Heart right ventricle (tissue), 16 donors: ENCODE measurements at regions not wholly inside any gene's neighbourhood (a gene's known extent, or its start where the extent isn't known, plus 50 kb on each side); places are given as distances from the start of the nearest gene placed in this dataset.

Experiments used
- ATAC-seq, 8 donors: fragments of 200-7000 bp; cut with Tn5 transposase; one replicate each; pipeline ENCODE4 v1.9.1; 2020; ENCODE audit warnings: mild to moderate bottlenecking in 8 of 8, moderate library complexity in 8 of 8, moderate number of reproducible peaks in 1 of 8
- DNase-seq, 2 donors: peaks; one replicate each; pipeline ENCODE4 v3.0.0-alpha.2; 2020
- H3K27ac ChIP-seq, 10 donors: fragments of 200-600 bp; sonication (generic) in 2 of 10; one replicate each; pipeline versions ENCODE4 v1.5.0 to v1.8.0; 2020 to 2022; ENCODE audit warnings: mild to moderate bottlenecking in 3 of 10
- H3K27me3 ChIP-seq, 7 donors: fragments of 200-600 bp; one replicate each; pipeline ENCODE4 v1.8.0; 2021 to 2022; ENCODE audit warnings: mild to moderate bottlenecking in 2 of 7
- H3K36me3 ChIP-seq, 9 donors: fragments of 200-600 bp; sonication (generic) in 1 of 9; one replicate each; pipeline versions ENCODE4 v1.5.0 to v1.8.0; 2020 to 2022; ENCODE audit warnings: mild to moderate bottlenecking in 2 of 9
- H3K4me1 ChIP-seq, 9 donors: fragments of 200-600 bp; sonication (generic) in 1 of 9; one replicate each; pipeline versions ENCODE4 v1.5.0 to v1.8.0; 2020 to 2022; ENCODE audit warnings: mild to moderate bottlenecking in 4 of 9
- H3K4me3 ChIP-seq, 10 donors: fragments of 200-600 bp; sonication (generic) in 2 of 10; one replicate each; pipeline versions ENCODE4 v1.5.0 to v1.8.0; 2020 to 2022; ENCODE audit warnings: mild to moderate bottlenecking in 7 of 10, moderate library complexity in 2 of 10
- H3K9me3 ChIP-seq, 11 donors: fragments of 200-600 bp in 10 of 11; sonication (generic) in 2 of 11; one replicate each; pipeline versions ENCODE4 v1.5.0 to v1.8.0; 2013 to 2022; ENCODE audit warnings: mild to moderate bottlenecking in 2 of 11, control low read depth in 1 of 11, moderate library complexity in 1 of 11
- WGBS, 2 donors: extraction: QIAGEN DNeasy Blood & Tissue Kit; methylation state at CpG; one replicate each; pipeline ENCODE4 v1.1.7; 2013; ENCODE audit warnings: inconsistent platforms in 1 of 2; 5-methylcytosine and 5-hydroxymethylcytosine counted together
- intact Hi-C, 10 donors: fragments of 100-400 bp; cut with DNase I; formaldehyde crosslinking; loops; one replicate each; pipeline versions ENCODE4 v1.11.1 to v1.14.2; 2022
- TF ChIP-seq, protein P1 (sequence below), 9 donors: fragments of 200-600 bp; sonication (generic) in 2 of 9; IDR thresholded peaks; one replicate each; pipeline versions ENCODE4 v1.5.0 to v1.8.0; 2021 to 2022; ENCODE audit warnings: antibody characterized with exemption in 9 of 9, mild to moderate bottlenecking in 5 of 9, moderate library complexity in 1 of 9
- donor health status: Arrhythmogenic right ventricular cardiomyopathy.
- donor health status: ischemic (EF 13 %, LVEDD 7.1; RV severe dilation, severe dysfunction).
- donor health status: healthy with polysubstance abuse.
- donor health status: DM: no; HTN: yes; CAD: no.
- donor health status: DM: no; HTN: no; CAD: no.
- donor health status: ischemic (EF 25% LVEDD 6.9; RV normal size, moderate dysfunction).
- donor health status: ischemic (EF 25% LVEDD 5.7; RV mildly dilated, moderate dysfunction).
- donor health status: healthy.
- donor health status: DM: yes; HTN: yes; CAD: no.
- donor health status: Ischemic cardiomyopathy.
- donor health status: ischemic (EF 35%, LVEDD 5.7; RV mildly dilated, moderate dysfunction).
- donor health status: nonischemic (EF 11% LVEDD 7.7; RV severe dilation, severe dysfunction).
- donor health status: DM: yes; HTN: yes; CAD: no.
- donor health status: PGD.
- donor health status: ischemic (EF 29% LVEDD 5.4; RV normal size, mild dysfunction).
- donor health status: nonischemic (EF 23%, LVEDD 6.1; RV moderate dilation, normal function).

GRCh38 chr1:221937155-221937953 lies 195.5 kb upstream of the DUSP10 start:
- Histone ChIP-seq H3K27ac (no peak overlapping the region), H3K4me3 (no peak overlapping the region), H3K4me1 (no peaks in the 10 kb centered on the region), H3K9me3 (peaks cover 0 to 14% (median 3%) of the 10 kb centered on the region in 11 donors), H3K27me3 (no peaks in the 10 kb centered on the region), H3K36me3 (no peaks in the 10 kb centered on the region)
- TF ChIP-seq, protein P1, sequence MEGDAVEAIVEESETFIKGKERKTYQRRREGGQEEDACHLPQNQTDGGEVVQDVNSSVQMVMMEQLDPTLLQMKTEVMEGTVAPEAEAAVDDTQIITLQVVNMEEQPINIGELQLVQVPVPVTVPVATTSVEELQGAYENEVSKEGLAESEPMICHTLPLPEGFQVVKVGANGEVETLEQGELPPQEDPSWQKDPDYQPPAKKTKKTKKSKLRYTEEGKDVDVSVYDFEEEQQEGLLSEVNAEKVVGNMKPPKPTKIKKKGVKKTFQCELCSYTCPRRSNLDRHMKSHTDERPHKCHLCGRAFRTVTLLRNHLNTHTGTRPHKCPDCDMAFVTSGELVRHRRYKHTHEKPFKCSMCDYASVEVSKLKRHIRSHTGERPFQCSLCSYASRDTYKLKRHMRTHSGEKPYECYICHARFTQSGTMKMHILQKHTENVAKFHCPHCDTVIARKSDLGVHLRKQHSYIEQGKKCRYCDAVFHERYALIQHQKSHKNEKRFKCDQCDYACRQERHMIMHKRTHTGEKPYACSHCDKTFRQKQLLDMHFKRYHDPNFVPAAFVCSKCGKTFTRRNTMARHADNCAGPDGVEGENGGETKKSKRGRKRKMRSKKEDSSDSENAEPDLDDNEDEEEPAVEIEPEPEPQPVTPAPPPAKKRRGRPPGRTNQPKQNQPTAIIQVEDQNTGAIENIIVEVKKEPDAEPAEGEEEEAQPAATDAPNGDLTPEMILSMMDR (IDR thresholded peaks at IDR 0.05), result no peak
- ATAC-seq (no peak), DNase-seq (no peak)
- intact Hi-C loops, result no loop called here
- WGBS, 2 donors, result 82 to 91% methylated on average over 9 of the region's 9 CpGs

DNA sequence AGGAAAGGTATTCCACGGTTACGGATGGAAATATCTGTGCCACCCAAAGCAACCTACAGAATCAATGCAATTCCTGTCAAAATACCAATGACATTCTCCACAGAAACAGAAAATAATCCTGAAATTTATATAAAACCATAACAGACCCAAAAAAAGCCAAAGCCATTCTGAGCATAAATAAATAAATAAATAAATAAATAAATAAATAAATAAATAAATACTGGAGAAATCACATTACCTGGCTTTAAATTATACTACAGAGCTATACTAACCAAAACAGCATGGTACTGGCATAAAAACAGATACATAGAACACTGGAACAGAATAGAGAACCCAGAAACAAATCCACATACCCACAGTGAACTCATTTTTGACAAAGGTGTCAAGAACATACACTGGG lies 191.9 kb upstream of the DUSP10 start:
- no peak overlapping the region for H3K4me3 ChIP-seq
- peaks cover 0 to 27% (median 5%) of the 10 kb centered on the region in 11 donors for H3K9me3 ChIP-seq
- no peaks in the 10 kb centered on the region for H3K36me3 ChIP-seq
- no peaks in the 10 kb centered on the region for H3K27me3 ChIP-seq
- TF ChIP-seq, protein P1 (IDR thresholded peaks at IDR 0.05), result no peak
- H3K4me1 ChIP-seq, result no peaks in the 10 kb centered on the region
- no peak for ATAC-seq
- no peak overlapping the region for H3K27ac ChIP-seq
- intact Hi-C loops, result no loop called here
- DNase-seq, result no peak
- WGBS, 2 donors, result 98 to 99% methylated on average over 2 of the region's 2 CpGs

DNA sequence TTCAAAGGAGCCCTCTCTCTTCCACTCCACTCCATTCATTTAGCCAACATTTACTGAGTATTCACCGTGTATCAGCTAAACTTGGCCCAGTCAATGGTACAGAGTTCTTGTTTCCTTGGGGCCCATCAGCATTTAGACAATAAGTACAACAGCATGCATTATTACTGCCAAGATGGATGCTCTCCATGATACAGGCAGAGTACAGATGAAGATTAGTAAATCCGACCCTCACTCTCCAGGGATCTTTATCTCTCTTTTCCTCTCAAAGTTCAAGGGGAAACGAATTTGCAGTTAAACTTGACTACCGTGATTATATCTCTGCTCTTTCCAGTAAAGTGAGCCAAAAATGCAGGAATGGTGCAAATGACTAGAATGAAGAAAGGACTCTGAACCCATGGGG lies 184.6 kb upstream of the DUSP10 start:
- peaks cover 0 to 14% (median 0%) of the 10 kb centered on the region in 11 donors for H3K9me3 ChIP-seq
- peaks cover 0 to 3% (median 0%) of the 10 kb centered on the region in 7 donors for H3K27me3 ChIP-seq
- no peaks in the 10 kb centered on the region for H3K36me3 ChIP-seq
- TF ChIP-seq, protein P1 (IDR thresholded peaks at IDR 0.05), result no peak
- H3K4me3 ChIP-seq, result no peak overlapping the region
- H3K4me1 ChIP-seq, result no peaks in the 10 kb centered on the region
- ATAC-seq (no peak), DNase-seq (no peak)
- 37 to 59% methylated on average over 4 of the region's 4 CpGs for WGBS, 2 donors
- intact Hi-C loops, result no loop called here
- no peak overlapping the region for H3K27ac ChIP-seq

DNA sequence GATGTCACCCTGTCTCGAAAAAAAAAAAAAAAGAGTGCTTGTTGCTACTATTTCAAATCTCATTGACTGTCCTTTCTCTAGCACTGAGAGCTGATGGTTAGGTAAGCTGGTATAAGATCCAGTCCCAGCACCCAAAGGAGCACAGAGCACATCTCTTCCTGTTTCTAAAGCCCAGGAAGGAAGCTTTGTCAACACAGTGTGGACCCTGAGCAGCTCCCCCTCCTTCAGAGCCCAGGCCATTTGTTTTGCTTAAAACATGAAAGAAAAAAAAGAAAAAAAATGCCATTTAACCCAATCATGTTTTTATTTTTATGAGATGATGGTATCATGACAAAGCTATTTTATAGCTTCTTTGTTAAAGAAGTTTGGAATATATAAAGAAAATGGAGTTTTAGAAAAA lies 184.1 kb upstream of the DUSP10 start:
- peaks cover 0 to 10% (median 0%) of the 10 kb centered on the region in 11 donors for H3K9me3 ChIP-seq
- 69 to 79% methylated on average over 1 of the region's 1 CpG for WGBS, 2 donors
- H3K27me3 ChIP-seq, result peaks cover 0 to 3% (median 0%) of the 10 kb centered on the region in 7 donors
- intact Hi-C loops, result no loop called here
- H3K36me3 ChIP-seq, result no peaks in the 10 kb centered on the region
- no peak overlapping the region for H3K27ac ChIP-seq
- H3K4me1 ChIP-seq, result no peaks in the 10 kb centered on the region
- DNase-seq (no peak), ATAC-seq (no peak)
- H3K4me3 ChIP-seq, result no peak overlapping the region
- TF ChIP-seq, protein P1 (IDR thresholded peaks at IDR 0.05), result no peak
